GM12873 (cell line): ENCODE measurements at regions not wholly inside any gene's neighbourhood (a gene's known extent, or its start where the extent isn't known, plus 50 kb on each side); places are given as distances from the start of the nearest gene placed in this dataset.

Experiments used
- CTCF ChIP-seq: IDR thresholded peaks from 2 replicates; pipeline ENCODE4 v1.5.1; 2012; ENCODE audit warnings: low read depth, mild to moderate bottlenecking, moderate library complexity, low read length, control low read depth; ENCODE audit not compliant: insufficient read depth; ENCODE audit errors: missing control alignments

- TF ChIP-seq CTCF: no peak
Observed at GRCh38 chr12:88400302-88400701, 180.0 kb downstream of the KITLG start.

- no peak for TF ChIP-seq CTCF
Observed at GRCh38 chr12:88401155-88401554, 179.1 kb downstream of the KITLG start.

- TF ChIP-seq CTCF: no peak
Observed at GRCh38 chr12:88406905-88407304, 173.4 kb downstream of the KITLG start.

- TF ChIP-seq CTCF: no peak
Observed at GRCh38 chr12:88408823-88409222, 171.4 kb downstream of the KITLG start.

GRCh38 chr12:88409257-88409656, 171.0 kb downstream of the KITLG start:
- TF ChIP-seq CTCF: no peak

GRCh38 chr12:88411689-88412088, 168.6 kb downstream of the KITLG start:
- TF ChIP-seq CTCF: no peak

- no peak for TF ChIP-seq CTCF
Observed at GRCh38 chr12:88413646-88414045, 166.6 kb downstream of the KITLG start.

GRCh38 chr12:88416155-88416554, 164.1 kb downstream of the KITLG start:
- TF ChIP-seq CTCF: no peak
